SK-N-SH treated with all-trans-retinoic acid at 6 μM for 48 hours (cell line): ENCODE measurements at regions not wholly inside any gene's neighbourhood (a gene's known extent, or its start where the extent isn't known, plus 50 kb on each side); places are given as distances from the start of the nearest gene placed in this dataset.

Experiments
- ESRRG ChIP-seq: fragments of 250-450 bp; sonication (Bioruptor Pico); IDR thresholded peaks from 2 replicates; pipeline ENCODE4 v1.6.1; 2021; ENCODE audit warnings: mild to moderate bottlenecking
- GLIS3 ChIP-seq: fragments of 250-450 bp; sonication (Bioruptor Pico); IDR thresholded peaks from 2 replicates; pipeline ENCODE4 v1.5.0; 2020; ENCODE audit warnings: mild to moderate bottlenecking, moderate library complexity
- POU6F1 ChIP-seq: fragments of 250-450 bp; sonication (Bioruptor Pico); IDR thresholded peaks from 2 replicates; pipeline ENCODE4 v1.8.0; 2021; ENCODE audit warnings: low read depth, mild to moderate bottlenecking, moderate library complexity, borderline replicate concordance
- PPARA ChIP-seq: fragments of 250-450 bp; sonication (Bioruptor Pico); IDR thresholded peaks from 2 replicates; pipeline ENCODE4 v1.5.0; 2020; ENCODE audit warnings: mild to moderate bottlenecking, borderline replicate concordance
- TF ChIP-seq, protein P1 (sequence below): fragments of 250-450 bp; sonication (Bioruptor Pico); IDR thresholded peaks from 2 replicates; pipeline ENCODE4 v1.8.0; 2020; ENCODE audit warnings: mild to moderate bottlenecking, moderate library complexity, borderline replicate concordance

DNA sequence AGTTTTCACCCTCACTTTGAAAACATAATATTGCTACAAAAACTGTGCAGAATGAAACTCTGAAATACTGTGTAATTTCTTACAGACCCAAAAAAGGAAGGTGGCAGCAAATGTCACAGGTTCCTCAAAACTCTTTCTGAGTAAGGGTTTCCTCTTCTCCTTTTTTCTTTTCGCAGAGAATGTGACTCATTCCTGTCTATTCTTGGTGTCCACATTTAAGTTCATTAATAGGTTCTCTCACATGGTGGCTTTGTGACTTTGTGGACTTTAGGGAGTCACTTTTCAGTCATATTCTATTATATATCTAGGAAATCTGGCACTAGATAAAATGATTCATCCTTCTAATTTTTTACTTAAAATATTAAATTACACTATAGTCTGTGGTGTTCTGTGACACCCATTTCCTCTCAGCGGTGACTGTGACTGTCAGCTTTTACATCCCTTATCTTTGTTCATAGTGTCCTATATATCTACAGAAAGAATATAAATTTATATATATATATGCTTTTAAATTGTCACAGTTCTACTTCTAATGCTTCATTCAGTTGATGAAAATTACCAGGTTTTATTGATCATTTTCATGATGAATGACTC is 126.8 kb upstream of the HCRTR2 start:
- no peak for TF ChIP-seq ESRRG (CRISPR knock-in tag)
- TF ChIP-seq PPARA (CRISPR knock-in tag) = no peak
- no peak for TF ChIP-seq GLIS3 (CRISPR knock-in tag)
- TF ChIP-seq POU6F1 = no peak
- TF ChIP-seq, protein P1, sequence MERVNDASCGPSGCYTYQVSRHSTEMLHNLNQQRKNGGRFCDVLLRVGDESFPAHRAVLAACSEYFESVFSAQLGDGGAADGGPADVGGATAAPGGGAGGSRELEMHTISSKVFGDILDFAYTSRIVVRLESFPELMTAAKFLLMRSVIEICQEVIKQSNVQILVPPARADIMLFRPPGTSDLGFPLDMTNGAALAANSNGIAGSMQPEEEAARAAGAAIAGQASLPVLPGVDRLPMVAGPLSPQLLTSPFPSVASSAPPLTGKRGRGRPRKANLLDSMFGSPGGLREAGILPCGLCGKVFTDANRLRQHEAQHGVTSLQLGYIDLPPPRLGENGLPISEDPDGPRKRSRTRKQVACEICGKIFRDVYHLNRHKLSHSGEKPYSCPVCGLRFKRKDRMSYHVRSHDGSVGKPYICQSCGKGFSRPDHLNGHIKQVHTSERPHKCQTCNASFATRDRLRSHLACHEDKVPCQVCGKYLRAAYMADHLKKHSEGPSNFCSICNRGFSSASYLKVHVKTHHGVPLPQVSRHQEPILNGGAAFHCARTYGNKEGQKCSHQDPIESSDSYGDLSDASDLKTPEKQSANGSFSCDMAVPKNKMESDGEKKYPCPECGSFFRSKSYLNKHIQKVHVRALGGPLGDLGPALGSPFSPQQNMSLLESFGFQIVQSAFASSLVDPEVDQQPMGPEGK (CRISPR knock-in tag) = no peak
